ENCODE measurements at regions not wholly inside any gene's neighbourhood (a gene's known extent, or its start where the extent isn't known, plus 50 kb on each side); places are given as distances from the start of the nearest gene placed in this dataset.

- no peaks in the 10 kb centered on the region for H3K36me3 ChIP-seq (ENCODE audit: insufficient read depth, insufficient read length, low read length)
- no peak overlapping the region for H3K9ac ChIP-seq (ENCODE audit: insufficient read length, low read depth)
- no peak for DNase-seq (ENCODE audit: low read depth, low spot score)
- no peaks in the 10 kb centered on the region for H3K27me3 ChIP-seq (ENCODE audit: insufficient read depth, insufficient read length)
- peaks cover 10% of the 10 kb centered on the region for H3K4me1 ChIP-seq (ENCODE audit: insufficient read depth, insufficient read length)
- TF ChIP-seq ZNF274 (IDR thresholded peaks at IDR 0.05; ENCODE audit: low read depth, low read length) (no peak), YY1 (IDR thresholded peaks at IDR 0.05; ENCODE audit: insufficient read depth, insufficient read length) (no peak), SUZ12 (IDR thresholded peaks at IDR 0.05; ENCODE audit: extremely low read depth, insufficient read depth, insufficient read length) (no peak)
- H3K9me3 ChIP-seq (ENCODE audit: insufficient read depth, low read length): peaks cover 16% of the 10 kb centered on the region; the same call in 1 of the 2 replicates
- H3K4me3 ChIP-seq (ENCODE audit: insufficient read length, low read depth): no peak overlapping the region
Observed at GRCh38 chr20:48562586-48563116, 265.1 kb downstream of the PREX1 start.

GRCh38 chr20:48558906-48559305, 268.9 kb downstream of the PREX1 start:
- DNase-seq (ENCODE audit: low read depth, low spot score): no peak
- Histone ChIP-seq H3K9ac (ENCODE audit: insufficient read length, low read depth) (no peak overlapping the region), H3K27me3 (ENCODE audit: insufficient read depth, insufficient read length) (no peaks in the 10 kb centered on the region), H3K36me3 (ENCODE audit: insufficient read depth, insufficient read length, low read length) (no peaks in the 10 kb centered on the region), H3K4me1 (ENCODE audit: insufficient read depth, insufficient read length) (peaks cover 15% of the 10 kb centered on the region), H3K9me3 (ENCODE audit: insufficient read depth, low read length) (peaks cover 7% of the 10 kb centered on the region; the same call in 1 of the 2 replicates), H3K4me3 (ENCODE audit: insufficient read length, low read depth) (no peak overlapping the region)
- TF ChIP-seq ZNF274 (IDR thresholded peaks at IDR 0.05; ENCODE audit: low read depth, low read length): no peak

DNA sequence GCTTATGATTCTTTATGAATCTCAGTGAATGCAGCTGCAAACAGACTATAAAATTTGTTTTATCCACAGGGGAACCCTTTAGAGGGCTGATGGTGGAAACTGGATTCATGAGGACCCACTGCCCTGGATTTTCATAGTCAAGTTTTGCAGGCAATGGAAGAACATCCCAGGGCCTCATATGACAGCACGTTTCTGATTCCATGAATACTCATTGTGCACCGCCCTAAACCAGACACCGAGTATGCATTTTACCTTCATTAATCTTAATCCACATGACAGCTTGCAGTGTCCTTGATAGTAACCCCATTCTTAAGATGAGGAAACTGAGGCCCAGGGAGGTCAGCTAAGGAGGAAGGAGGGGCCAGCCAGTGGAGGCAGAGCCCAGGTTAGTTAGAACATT, 270.4 kb downstream of the PREX1 start:
- Histone ChIP-seq H3K4me1 (ENCODE audit: insufficient read depth, insufficient read length) (peaks cover 15% of the 10 kb centered on the region), H3K36me3 (ENCODE audit: insufficient read depth, insufficient read length, low read length) (no peaks in the 10 kb centered on the region), H3K9ac (ENCODE audit: insufficient read length, low read depth) (no peak overlapping the region), H3K9me3 (ENCODE audit: insufficient read depth, low read length) (no peaks in the 10 kb centered on the region), H3K4me3 (ENCODE audit: insufficient read length, low read depth) (no peak overlapping the region), H3K27me3 (ENCODE audit: insufficient read depth, insufficient read length) (no peaks in the 10 kb centered on the region)
- DNase-seq (ENCODE audit: low read depth, low spot score): no peak
- TF ChIP-seq ZNF274 (IDR thresholded peaks at IDR 0.05; ENCODE audit: low read depth, low read length): no peak
- TF ChIP-seq SUZ12 (IDR thresholded peaks at IDR 0.05; ENCODE audit: extremely low read depth, insufficient read depth, insufficient read length): no peak
- no peak for TF ChIP-seq YY1 (IDR thresholded peaks at IDR 0.05; ENCODE audit: insufficient read depth, insufficient read length)

DNA sequence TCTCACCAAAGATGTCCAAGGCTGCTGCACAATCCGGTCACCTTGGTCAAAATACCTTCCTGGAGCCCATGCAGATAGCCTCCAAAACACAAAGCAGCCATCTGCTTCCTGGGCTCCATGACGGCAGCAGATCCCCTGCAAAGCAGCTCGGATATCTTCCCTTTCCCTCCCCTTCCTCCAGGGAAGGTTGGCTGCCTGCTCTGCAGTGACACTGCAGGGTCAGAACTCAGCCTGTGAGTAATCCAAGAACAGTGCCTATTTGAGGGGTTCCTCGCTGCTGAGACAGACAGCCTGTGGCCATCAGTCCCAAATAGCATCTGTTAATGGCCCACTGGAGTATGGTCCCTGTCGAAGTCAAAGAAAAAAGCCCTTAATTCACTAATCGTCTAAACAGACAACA, 270.8 kb downstream of the PREX1 start:
- H3K36me3 ChIP-seq (ENCODE audit: insufficient read depth, insufficient read length, low read length): no peaks in the 10 kb centered on the region
- H3K4me3 ChIP-seq (ENCODE audit: insufficient read length, low read depth): no peak overlapping the region
- TF ChIP-seq YY1 (IDR thresholded peaks at IDR 0.05; ENCODE audit: insufficient read depth, insufficient read length) (no peak), ZNF274 (IDR thresholded peaks at IDR 0.05; ENCODE audit: low read depth, low read length) (no peak), SUZ12 (IDR thresholded peaks at IDR 0.05; ENCODE audit: extremely low read depth, insufficient read depth, insufficient read length) (no peak)
- H3K4me1 ChIP-seq (ENCODE audit: insufficient read depth, insufficient read length): peaks cover 15% of the 10 kb centered on the region
- H3K9ac ChIP-seq (ENCODE audit: insufficient read length, low read depth): no peak overlapping the region
- no peaks in the 10 kb centered on the region for H3K9me3 ChIP-seq (ENCODE audit: insufficient read depth, low read length)
- H3K27me3 ChIP-seq (ENCODE audit: insufficient read depth, insufficient read length): no peaks in the 10 kb centered on the region
- no peak for DNase-seq (ENCODE audit: low read depth, low spot score)

DNA sequence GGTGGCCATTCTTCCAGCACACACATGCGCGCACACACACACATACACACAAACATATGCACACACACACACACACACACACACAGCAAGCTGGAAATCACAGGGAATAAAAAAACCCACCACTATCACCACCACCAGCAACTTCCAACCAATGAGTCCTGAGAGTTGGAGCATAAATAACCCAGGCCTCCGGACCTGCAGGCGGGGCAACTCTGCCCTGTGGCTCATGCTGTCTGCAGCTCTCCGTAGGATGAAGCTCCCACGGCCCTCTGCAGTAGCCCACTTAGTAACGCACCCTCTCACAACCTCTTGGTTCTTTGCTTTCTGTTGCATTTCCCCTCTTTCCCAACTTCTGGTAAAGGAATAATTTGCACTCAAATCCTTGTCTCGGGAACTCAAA, 275.2 kb downstream of the PREX1 start:
- Histone ChIP-seq H3K9me3 (ENCODE audit: insufficient read depth, low read length) (no peaks in the 10 kb centered on the region), H3K4me1 (ENCODE audit: insufficient read depth, insufficient read length) (peaks cover 5% of the 10 kb centered on the region), H3K9ac (ENCODE audit: insufficient read length, low read depth) (no peak overlapping the region), H3K36me3 (ENCODE audit: insufficient read depth, insufficient read length, low read length) (no peaks in the 10 kb centered on the region), H3K4me3 (ENCODE audit: insufficient read length, low read depth) (no peak overlapping the region), H3K27me3 (ENCODE audit: insufficient read depth, insufficient read length) (no peaks in the 10 kb centered on the region)
- TF ChIP-seq ZNF274 (IDR thresholded peaks at IDR 0.05; ENCODE audit: low read depth, low read length) (no peak), YY1 (IDR thresholded peaks at IDR 0.05; ENCODE audit: insufficient read depth, insufficient read length) (no peak), SUZ12 (IDR thresholded peaks at IDR 0.05; ENCODE audit: extremely low read depth, insufficient read depth, insufficient read length) (no peak)
- no peak for DNase-seq (ENCODE audit: low read depth, low spot score)

DNA sequence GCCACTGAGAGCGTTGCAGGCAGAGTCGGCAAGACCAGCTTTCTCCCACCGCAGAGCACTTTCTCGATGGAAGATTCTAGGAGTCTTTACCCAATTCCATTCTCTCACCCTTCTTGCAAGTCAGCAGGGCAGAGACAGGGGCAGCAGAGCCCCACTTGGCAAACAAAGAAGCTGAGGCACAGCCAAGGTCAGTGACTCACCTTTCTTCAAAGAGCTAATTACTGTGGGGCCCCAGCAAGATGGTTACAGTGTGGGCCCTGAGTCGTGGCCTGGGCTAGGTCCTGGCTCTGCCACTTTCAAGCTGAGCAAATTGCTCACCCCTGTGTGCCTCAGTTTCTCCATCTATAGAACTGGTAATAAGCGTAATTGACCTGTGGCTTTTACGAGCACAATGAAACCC, 277.0 kb downstream of the PREX1 start:
- TF ChIP-seq SUZ12 (IDR thresholded peaks at IDR 0.05; ENCODE audit: extremely low read depth, insufficient read depth, insufficient read length) (no peak), YY1 (IDR thresholded peaks at IDR 0.05; ENCODE audit: insufficient read depth, insufficient read length) (no peak), ZNF274 (IDR thresholded peaks at IDR 0.05; ENCODE audit: low read depth, low read length) (no peak)
- H3K4me1 ChIP-seq (ENCODE audit: insufficient read depth, insufficient read length): no peaks in the 10 kb centered on the region

GRCh38 chr20:48547664-48548063, 280.1 kb downstream of the PREX1 start:
- Histone ChIP-seq H3K27me3 (ENCODE audit: insufficient read depth, insufficient read length) (no peaks in the 10 kb centered on the region), H3K9ac (ENCODE audit: insufficient read length, low read depth) (no peak overlapping the region), H3K9me3 (ENCODE audit: insufficient read depth, low read length) (peaks cover 7% of the 10 kb centered on the region; the same call in 1 of the 2 replicates), H3K4me1 (ENCODE audit: insufficient read depth, insufficient read length) (peaks cover 2% of the 10 kb centered on the region), H3K36me3 (ENCODE audit: insufficient read depth, insufficient read length, low read length) (no peaks in the 10 kb centered on the region), H3K4me3 (ENCODE audit: insufficient read length, low read depth) (no peak overlapping the region)
- no peak for DNase-seq (ENCODE audit: low read depth, low spot score)
- TF ChIP-seq ZNF274 (IDR thresholded peaks at IDR 0.05; ENCODE audit: low read depth, low read length): no peak
- TF ChIP-seq YY1 (IDR thresholded peaks at IDR 0.05; ENCODE audit: insufficient read depth, insufficient read length): no peak
- TF ChIP-seq SUZ12 (IDR thresholded peaks at IDR 0.05; ENCODE audit: extremely low read depth, insufficient read depth, insufficient read length): no peak

More for the DNA sequence above, 277.0 kb downstream of the PREX1 start:
- Histone ChIP-seq H3K36me3 (ENCODE audit: insufficient read depth, insufficient read length, low read length) (no peaks in the 10 kb centered on the region), H3K9ac (ENCODE audit: insufficient read length, low read depth) (no peak overlapping the region), H3K27me3 (ENCODE audit: insufficient read depth, insufficient read length) (no peaks in the 10 kb centered on the region), H3K4me3 (ENCODE audit: insufficient read length, low read depth) (no peak overlapping the region), H3K9me3 (ENCODE audit: insufficient read depth, low read length) (no peaks in the 10 kb centered on the region)
- no peak for DNase-seq (ENCODE audit: low read depth, low spot score)
